ENCODE measurements at regions not wholly inside any gene's neighbourhood (a gene's known extent, or its start where the extent isn't known, plus 50 kb on each side); places are given as distances from the start of the nearest gene placed in this dataset.
"Not testable (repeated sequence)": the region's sequence is repeated elsewhere in the genome, so short reads cannot be mapped to it uniquely, and the experiment has no call there.

DNA sequence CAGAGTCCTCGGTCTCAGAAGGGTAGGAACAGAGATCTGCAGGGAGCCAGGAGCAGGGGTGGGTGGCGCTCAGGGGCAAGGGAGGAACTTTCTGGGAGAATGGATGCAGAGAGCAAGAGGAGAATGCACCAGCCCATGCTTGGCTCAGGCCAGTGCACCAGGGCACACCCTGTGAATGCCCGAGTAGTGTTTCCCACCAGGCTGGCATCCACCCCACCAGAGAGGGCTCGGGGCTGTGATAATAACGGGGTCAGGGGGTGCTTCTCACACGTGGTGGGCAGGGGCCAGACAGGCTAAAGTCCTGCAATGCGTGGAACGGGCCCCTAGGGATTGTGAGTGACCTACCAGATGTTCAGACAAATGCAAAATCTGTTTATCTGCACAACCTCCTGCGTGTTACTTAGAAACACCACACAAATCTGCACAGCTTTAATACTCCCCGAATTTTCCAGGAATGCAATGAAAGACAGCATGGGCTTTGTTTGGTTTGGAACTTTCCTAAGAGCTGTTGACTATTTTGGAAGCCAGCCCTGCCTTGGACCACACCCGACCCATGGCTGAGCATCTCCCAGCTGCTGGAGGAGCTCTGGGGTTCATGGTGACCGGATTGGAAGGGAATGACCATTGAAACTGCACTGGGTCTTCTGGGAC, 368.3 kb downstream of the SHANK2 start:
- DNase-seq = no peak

DNA sequence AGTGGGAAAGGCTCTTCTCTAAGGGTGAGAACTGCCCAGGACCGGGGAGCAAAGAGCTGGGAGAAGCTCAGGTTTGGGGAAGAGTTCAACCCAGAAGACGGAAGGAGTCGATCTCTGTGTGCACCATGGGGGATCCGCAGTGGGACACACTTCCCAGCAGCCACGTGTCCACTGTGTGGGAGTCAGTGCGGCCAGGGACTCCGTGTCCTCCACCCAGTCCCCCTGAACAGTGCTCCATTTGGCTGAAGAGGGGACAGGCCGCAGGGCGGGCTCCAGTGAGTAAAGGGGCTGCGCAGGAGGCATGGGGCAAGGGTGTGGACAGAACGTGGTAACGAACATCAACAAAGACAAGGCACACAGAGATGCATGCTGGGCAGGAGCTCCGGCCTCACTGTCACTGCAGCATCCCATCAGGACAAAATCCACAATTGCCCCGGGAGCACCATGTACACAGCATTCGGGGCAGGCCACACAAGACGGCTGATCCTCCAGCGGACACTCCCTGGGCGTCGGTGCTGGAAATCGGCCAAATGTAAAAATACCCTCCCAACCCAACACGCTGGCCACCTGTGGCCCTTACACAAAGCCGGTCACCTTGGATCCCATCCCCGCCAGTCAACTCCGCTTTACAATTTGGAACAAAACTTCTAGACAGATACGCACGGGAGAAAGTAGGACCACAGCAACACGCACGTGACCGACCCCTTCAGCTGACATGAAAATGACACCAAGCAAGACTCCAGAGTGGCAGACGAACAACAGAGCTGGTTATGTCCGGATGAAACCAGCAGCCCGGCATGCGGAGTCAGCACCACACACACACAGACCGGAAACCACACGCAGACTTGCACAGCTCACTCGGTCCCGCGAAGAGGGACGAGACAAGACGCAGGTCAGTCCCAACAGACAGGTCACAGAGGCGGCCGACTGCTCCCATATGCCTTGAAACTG, 366.8 kb downstream of the SHANK2 start:
- DNase-seq = no peak

DNA sequence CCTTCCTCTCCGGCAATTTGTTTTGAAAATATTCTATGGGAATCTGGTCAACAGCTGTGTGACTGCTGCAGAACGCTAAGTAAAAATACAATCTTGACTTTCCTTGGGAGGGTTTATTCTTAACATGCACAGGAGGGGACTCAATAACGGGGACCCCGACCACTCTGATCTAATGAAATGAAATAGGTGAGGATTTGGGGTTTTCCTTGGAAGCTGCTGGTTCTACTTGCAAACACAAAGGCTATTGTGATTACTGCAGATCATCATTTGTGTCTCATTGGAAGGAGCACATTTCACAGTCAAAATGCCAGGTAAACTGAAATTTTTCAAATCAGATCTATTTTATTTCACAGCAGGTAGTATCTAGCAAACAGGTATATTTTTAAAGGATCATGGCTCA, 366.1 kb downstream of the SHANK2 start:
- no peak for DNase-seq

DNA sequence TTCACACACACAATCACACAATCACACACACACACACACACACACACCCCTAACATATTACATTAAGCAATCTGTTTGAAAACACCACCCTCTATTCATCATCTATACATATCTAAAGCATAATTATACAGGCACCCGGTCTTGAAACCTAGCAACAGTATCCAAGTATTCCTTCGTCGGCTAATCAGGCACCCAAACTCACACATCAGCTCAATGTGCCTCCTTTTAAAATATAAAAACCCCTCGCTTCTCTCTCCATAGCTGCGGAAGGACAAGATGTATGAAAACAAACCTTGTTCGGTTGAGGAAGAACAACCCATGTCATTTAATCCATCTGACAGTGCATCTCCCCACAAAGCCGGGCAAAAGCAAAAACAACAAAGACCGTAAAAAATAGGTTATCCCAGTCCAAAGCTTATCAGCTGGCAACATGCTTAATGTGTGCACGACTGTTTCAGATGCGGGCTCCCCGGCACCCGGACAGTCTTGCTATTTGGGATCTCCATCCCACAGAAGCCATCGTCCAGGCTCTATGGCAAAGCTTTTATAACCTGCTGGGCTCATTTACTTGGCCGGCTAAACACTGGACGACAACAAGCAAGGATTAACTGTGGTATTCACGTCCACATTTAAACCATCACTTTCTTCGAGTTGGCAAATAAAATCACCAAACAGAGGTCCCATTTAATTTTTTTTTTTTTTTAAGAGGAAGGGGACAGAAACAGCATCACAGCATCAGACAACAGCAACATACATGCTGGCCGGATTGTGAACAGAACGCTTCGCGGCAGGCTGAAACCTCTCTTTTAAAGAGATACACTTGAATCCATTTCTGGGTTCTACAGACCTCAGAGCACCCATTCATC, 365.5 kb downstream of the SHANK2 start:
- peak in 1 of 2 experiments; percentile 13 for DNase-seq

DNA sequence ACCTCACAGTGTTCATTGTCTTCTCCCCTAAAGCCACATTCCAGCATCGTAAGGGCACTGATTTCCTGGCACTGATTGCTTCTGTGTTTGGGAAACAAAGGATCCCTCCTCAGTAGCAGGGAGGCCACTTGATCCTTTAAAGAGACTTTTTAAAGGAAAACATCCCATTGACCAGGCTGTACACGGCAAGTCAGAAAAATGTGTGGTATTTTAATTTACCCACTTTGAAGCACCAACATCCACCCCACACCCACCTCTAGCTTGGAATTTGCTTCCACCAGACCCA, 364.9 kb downstream of the SHANK2 start:
- DNase-seq = no peak

DNA sequence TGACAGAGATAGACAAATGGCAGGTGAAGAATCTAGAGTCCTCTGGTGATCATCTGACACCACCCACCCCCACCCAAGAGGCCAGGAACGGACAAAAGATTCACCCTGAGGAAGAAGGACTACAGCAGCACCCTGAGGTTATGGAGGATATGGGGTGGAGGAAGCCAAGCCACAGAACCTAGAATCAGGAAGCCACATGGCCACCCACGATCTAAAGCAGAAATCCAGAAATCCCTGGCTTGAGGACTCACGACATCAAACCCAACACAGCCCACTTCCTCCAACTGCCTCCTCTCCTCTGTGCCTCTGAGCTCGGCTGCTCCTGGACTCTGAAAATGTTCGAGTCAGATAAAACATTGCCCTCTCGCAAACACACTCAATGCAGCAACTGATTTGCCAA, 364.3 kb downstream of the SHANK2 start:
- no peak for DNase-seq

DNA sequence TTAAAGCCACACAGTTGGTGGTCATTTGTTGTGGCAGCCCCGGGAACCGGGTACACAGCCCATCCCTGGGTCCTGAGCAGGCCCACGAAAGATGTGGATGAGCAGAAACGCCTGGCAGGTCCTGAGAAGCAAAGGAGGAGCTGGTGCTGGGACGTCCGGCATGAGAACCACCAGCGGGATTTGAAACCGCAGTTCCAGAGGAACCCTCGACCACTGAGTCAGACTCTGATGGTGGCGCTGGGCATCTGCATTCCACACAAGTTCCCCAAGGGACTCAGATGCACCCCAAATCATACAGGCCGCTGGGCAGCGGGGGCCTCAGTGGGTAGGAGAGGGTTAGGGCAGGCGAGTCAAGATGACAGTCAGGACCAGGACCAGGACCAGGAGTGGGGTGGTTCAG, 363.0 kb downstream of the SHANK2 start:
- no peak for DNase-seq

DNA sequence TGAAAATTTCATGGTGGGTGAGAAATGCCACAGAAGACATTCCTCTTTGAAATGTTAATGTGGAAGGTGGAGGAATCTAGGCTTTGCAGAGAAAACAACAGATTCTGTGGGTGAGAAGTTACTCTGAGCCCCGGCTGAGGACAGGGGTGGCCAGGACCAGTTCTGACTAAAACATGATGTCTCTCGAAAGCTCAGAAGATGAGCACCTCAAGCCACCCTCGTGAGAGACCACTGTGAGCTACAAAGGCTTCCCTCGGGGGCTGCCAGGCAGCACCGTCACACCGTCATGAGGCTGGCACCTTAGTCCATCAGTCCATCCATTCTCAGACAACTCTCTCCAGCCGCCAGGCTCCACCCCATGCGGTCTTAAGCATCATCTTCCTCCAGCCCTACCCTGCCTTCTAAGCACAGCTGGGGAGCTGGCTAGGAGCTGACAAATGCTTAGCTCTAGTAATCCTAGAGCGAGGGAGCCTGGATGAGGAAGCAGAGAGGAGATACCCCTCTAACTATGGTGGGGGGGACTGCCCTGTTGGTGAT, 360.5 kb downstream of the SHANK2 start:
- DNase-seq = no peak

DNA sequence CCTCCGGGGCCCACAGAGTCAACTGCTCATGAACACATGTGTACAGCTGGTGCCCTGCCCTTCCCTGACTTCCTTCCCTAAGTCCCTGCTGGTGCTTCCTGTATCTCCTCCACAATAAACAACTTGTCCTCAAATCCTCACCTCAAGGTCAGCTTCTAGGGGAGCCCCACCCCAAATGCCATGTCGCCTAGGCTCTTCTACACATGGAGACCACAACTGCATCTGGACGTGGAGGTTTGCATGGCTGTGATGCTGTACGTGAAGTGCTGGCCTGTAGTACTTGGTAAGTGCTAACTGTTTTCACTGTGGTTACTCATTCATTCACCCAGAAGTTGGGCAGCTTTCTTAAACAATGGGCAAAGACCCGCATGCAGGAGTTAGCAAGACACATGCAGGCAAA, 359.5 kb downstream of the SHANK2 start:
- DNase-seq = no peak

DNA sequence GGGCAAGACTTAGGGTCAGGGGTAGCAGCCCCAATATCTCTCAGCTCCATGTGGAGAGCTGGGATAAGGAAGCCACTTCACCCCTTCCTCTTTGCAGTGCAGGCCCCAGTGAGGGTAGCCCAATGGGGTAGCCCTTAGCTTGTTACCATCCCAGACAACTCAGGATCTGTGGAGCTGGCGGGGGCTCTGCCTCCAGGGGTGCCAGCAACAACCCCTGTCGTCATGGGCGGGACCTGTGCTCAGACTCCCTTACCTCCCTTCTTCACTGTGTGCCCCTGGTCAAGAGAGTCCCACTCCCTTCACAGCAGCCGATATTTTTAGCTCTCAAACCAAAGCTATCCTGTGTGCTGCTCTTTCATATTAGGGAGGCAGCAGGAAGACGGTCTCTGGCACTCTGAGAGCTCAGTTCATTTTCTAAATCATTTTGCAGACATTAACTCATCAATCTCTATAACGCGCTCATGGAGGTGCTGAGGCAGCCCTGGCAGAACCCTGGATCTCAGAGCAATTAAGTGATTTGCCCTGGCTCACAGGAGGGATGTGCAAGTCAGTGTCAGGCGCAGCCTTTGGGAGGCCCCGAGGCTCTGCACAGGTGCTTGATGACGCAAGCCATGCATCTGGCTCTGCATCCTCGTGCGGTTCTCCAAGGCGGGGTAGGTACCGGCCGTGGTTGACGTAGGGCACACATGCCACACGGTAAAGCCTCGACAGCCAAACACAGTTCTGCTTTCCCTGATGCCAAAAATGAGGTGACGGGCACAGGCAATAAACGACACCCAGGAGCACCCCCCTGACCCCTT, 357.6 kb downstream of the SHANK2 start:
- no peak for DNase-seq

DNA sequence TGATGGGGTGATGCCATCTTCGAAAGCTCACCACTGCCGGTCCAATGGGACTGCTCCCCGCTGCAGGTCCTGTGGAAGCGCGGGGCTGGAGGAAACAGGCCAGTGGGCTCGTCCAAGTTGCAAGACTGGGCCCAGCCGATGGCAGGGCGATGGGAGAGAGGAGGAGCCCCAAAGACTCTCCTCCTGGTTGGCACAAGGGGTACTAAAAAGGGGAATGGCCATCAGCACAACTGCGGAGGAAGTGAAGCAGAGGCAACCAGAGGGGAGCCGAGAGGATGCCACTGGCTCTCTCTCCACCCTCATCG, 357.1 kb downstream of the SHANK2 start:
- DNase-seq = no peak

DNA sequence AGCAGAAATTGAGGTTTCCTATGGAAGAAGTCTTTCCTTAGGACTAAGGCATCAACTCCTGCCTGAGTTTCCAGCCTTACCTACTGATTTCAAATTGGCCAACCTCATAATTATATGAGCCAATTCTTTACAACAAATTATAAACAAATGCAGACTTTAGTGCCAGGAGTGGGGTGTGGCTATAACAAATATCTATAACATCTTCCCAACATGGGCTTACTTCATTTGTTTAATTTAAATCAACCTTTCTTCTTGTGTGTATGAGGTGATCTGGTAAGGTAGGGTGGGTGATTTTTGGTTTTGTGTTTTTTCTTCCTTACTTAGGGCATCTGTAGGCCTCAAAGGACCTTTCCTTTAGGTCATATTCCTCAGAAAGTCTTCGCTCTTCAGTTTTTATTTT, 354.9 kb downstream of the SHANK2 start:
- no peak for DNase-seq

DNA sequence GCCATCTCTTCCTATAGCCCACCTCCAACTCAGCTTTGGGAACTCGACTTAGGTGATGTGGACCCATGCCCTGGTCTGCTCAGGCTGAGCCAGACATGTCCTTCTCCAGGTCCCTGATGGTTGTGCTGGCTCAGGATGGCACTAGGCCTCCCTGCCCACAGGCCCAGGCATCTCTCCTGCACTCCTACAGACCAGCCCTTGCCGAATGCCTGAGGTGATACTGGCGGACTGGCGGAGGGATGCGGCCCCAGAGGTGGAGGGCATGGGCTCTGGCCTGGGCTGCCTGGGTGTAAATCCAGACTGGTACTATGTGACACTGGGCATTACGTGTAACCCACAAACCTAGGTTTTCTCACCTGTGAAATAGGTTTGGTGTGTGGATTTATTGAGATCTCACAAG, 352.8 kb downstream of the SHANK2 start:
- no peak for DNase-seq

DNA sequence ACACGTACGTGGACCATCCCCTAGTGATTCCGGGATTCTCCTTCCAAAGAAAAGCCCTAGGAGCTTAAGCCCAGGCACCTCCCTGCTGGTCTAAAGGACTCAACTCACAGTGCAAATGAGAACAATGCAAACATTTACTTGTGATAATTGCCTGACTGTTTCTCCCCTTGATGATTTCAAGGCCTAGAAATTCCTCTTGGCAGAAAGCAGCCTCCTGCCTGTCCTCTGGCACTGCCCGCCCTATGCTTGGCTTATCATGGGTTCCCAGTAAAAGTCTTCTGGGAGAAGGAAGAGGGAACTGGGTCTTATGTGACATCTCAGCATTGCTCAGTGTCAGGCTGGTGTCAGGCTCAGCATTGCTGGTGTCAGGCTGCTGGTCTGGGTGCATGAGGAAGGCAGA, 351.8 kb downstream of the SHANK2 start:
- DNase-seq = no peak

DNA sequence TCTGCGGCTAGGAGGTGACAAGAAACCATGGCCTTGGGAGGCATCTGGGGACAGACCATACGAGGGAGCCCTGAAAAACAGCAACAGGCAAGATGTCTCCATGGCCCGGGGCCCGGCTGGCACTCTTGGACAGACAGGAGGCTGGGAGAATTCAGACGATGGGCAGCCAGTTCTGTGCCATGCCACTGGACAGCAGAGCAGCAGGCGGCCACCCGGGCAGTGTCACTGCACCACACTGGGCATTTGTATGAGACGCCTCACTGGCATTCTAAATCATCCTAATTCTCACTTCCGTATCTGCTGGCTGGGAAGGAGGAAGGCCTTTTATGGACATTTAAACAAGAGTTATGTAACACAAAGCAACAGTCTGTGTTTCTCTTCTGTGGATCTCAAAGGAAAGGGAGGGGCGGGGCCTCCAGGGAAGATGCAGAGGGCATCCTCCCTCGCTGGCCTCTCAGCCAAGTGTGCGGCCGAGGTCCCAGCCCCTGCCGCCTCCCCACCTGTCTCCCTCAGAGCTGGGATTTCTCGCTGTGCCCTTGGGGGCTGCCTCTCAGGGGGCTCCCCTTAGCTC, 350.3 kb downstream of the SHANK2 start:
- no peak for DNase-seq

DNA sequence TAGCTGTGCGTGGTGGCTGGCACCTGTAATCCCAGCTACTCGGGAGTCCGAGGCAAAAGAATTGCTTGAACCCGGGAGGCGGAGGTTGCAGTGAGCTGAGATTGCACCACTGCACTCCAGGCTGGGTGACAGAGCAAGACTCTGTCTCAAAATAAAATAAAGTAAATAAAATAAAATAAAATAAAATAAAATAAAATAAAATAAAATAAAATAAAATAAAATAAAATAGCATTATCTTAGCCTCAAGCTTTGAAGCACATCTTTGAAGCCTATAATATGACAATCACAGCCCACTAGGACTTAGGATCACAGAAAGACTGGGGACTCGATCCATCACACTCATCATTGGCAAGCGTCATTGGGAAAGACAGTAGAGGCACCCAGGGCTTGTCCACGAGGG, 349.1 kb downstream of the SHANK2 start:
- not testable (repeated sequence) for DNase-seq

DNA sequence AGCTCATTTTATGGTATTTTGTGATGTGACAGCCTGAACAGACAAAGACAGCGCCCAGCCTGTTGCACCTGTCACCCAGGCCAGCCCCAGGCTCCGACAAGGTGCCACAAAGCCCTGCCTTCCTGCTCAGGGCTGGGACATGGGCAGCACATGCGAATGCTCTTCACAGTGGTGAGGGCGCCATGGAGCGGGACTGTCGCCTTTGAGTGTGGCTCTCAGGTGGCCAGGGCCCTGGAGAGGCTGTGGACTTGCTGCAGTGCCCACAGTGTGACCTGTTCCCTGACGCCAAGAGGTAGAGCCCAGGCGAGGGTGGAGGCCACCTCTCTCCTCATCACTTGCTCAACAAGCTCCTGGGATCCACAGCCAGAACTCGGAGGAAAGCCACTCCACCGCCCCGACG, 346.3 kb downstream of the SHANK2 start:
- no peak for DNase-seq

DNA sequence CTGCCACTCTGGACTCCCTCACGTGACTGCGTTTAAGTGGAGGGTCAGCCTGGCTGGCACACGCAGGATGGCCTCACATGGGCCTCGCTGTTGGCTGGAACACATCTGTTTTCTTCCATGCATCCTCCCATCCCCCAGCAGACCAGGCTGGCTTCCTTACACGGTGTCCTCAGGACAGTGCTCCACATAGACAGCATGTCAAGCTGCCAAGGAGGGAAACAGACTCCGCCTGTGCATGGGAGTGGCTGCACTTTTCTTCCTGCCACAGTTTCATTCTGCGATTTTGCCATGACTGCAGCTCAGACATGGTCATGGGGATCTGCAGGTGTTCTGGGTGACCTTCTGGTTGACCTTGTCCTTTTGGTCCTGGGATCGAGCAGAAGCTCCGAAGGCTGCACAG, 344.2 kb downstream of the SHANK2 start:
- no peak for DNase-seq

DNA sequence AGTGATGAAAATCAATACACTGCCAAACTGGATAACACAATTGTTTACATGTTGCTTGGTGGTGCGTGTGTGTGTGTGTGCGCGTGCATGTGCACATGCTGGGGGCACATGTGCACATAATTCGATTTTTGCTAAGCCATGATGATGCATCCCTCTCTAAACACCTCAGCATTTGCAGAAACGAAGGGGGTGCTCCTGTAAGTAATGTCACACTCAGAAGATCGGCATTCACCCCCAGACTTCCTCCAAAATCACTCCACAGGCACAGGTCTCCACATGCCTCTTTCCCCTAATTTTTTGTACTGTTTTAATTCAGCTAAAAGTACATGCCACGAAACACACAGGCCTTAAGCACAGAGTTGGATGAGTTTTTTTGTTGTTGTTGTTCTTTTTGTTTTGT, 341.5 kb downstream of the SHANK2 start:
- no peak for DNase-seq

DNA sequence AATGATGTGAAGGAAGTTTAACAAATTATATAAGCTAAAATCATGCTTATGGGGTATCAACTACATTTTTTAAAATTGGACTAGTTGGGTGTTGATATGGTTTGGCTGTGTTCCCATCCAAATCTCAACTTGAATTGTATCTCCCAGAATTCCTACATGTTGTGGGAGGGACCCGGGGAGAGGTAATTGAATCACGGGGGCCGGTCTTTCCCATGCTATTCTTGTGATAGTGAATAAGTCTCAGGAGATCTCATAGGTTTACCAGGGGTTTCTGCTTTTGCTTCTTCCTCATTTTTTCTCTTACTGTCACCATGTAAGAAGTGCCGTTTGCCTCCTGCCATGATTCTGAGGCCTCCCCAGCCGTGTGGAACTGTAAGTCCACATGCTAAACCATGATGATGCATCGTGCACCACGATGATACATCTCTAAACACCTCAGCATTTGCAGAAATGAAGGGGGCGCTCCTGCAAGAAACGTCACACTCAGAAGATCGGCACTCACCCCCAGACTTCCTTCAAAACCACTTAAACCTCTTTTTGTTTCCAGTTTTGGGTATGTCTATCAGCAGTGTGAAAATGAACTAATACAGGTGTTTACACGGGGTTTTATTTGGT, 340.0 kb downstream of the SHANK2 start:
- DNase-seq = peak in 1 of 2 experiments; percentile 16

DNA sequence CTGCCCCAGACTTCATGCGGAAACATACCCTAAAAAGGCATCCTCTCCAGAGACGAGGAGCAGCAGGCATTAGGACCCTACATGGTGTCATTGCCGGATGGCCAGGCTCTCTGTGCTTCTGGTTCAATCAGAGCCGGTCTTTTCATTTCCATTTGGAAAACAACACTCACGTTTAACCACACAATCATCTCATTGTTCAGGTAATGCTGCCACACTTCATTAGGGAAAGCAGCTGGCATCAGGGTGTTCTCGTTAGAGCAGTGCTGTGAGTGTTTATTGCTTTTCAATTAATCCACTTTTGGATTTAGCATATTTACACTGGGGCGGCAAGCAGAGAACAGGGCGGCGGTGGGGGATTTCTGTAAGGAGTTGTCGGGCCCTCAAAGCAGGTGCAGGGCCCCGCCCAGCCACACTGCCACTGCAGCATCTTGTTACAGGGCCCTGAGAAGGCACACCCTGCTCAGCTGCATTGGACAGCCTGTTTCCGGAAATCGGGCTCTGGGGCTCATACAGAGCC, 338.6 kb downstream of the SHANK2 start:
- peak; percentile 89 to 98 for DNase-seq

DNA sequence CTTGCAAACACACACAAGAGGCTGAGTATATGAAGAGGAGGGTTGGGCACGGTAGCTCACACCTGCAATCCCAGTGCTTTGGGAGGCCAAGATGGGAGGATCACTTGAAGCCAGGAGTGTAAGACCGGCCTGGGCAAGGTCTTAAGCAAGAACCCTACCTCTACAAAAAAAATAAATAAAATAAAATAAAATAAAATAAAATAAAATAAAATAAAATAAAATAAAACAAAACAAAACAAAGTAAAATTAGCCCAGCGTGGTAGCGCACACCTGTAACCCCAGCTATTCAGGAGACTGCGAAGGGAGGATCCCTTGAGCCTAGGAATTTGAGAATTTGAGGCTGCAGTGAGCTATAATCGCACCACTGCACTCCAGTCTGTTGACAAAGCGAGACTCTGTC, 337.9 kb downstream of the SHANK2 start:
- DNase-seq = no peak
